GM18858 (cell line): ENCODE measurements at regions not wholly inside any gene's neighbourhood (a gene's known extent, or its start where the extent isn't known, plus 50 kb on each side); places are given as distances from the start of the nearest gene placed in this dataset.

Source experiments
- ATAC-seq: cut with Tn5 transposase; IDR thresholded peaks from one replicate; pipeline ENCODE4 v1.9.1; 2021; ENCODE audit not compliant: unreplicated experiment

GRCh38 chr5:23579566-23579965 lies 72.2 kb downstream of the PRDM9 start:
- ATAC-seq, result no peak

- no peak for ATAC-seq
These were observed 75.7 kb downstream of the PRDM9 start for GRCh38 chr5:23583081-23583480.

GRCh38 chr5:23588841-23589326 lies 81.5 kb downstream of the PRDM9 start:
- ATAC-seq, result no peak

GRCh38 chr5:23591250-23591649 lies 83.8 kb downstream of the PRDM9 start:
- no peak for ATAC-seq

- no peak for ATAC-seq
These were observed 99.5 kb downstream of the PRDM9 start for GRCh38 chr5:23606927-23607326.

- ATAC-seq, result no peak
These were observed 105.3 kb downstream of the PRDM9 start for GRCh38 chr5:23612701-23613100.

GRCh38 chr5:23613566-23613965 lies 106.2 kb downstream of the PRDM9 start:
- ATAC-seq, result no peak

GRCh38 chr5:23614422-23614821 lies 107.0 kb downstream of the PRDM9 start:
- ATAC-seq, result no peak

- no peak for ATAC-seq
These were observed 119.6 kb downstream of the PRDM9 start for GRCh38 chr5:23626961-23627360.

GRCh38 chr5:23627976-23628375 lies 120.6 kb downstream of the PRDM9 start:
- ATAC-seq, result no peak

- ATAC-seq, result no peak
These were observed 122.0 kb downstream of the PRDM9 start for GRCh38 chr5:23629396-23629795.

GRCh38 chr5:23631302-23632045 lies 124.1 kb downstream of the PRDM9 start:
- no peak for ATAC-seq

GRCh38 chr5:23635938-23636337 lies 128.5 kb downstream of the PRDM9 start:
- ATAC-seq, result no peak

- ATAC-seq, result no peak
These were observed 131.9 kb downstream of the PRDM9 start for GRCh38 chr5:23639326-23639725.

GRCh38 chr5:23648656-23649055 lies 141.2 kb downstream of the PRDM9 start:
- ATAC-seq, result no peak

- ATAC-seq, result no peak
These were observed 142.2 kb downstream of the PRDM9 start for GRCh38 chr5:23649594-23649993.

- no peak for ATAC-seq
These were observed 148.3 kb downstream of the PRDM9 start for GRCh38 chr5:23655674-23656073.

GRCh38 chr5:23675456-23675855 lies 168.0 kb downstream of the PRDM9 start:
- no peak for ATAC-seq

GRCh38 chr5:23677996-23678395 lies 170.6 kb downstream of the PRDM9 start:
- no peak for ATAC-seq

GRCh38 chr5:23684103-23684502 lies 176.7 kb downstream of the PRDM9 start:
- no peak for ATAC-seq

- ATAC-seq, result no peak
These were observed 196.8 kb downstream of the PRDM9 start for GRCh38 chr5:23703940-23704855.

GRCh38 chr5:23717486-23717885 lies 210.1 kb downstream of the PRDM9 start:
- peak; percentile 44 for ATAC-seq
